ENCODE measurements at regions not wholly inside any gene's neighbourhood (a gene's known extent, or its start where the extent isn't known, plus 50 kb on each side); places are given as distances from the start of the nearest gene placed in this dataset.

GRCh38 chr13:109366525-109366924 is 419.9 kb downstream of the IRS2 start:
- intact Hi-C loops (cut with micrococcal nuclease) = no loop called here
- H3K9me2 ChIP-seq (ENCODE audit: insufficient read depth) = no peaks in the 10 kb centered on the region
- no peak overlapping the region for H2AFZ ChIP-seq (ENCODE audit: low read depth, low read length, poor library complexity, severe bottlenecking)
- TF ChIP-seq, protein P1, sequence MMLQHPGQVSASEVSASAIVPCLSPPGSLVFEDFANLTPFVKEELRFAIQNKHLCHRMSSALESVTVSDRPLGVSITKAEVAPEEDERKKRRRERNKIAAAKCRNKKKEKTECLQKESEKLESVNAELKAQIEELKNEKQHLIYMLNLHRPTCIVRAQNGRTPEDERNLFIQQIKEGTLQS (IDR thresholded peaks at IDR 0.05) = no peak
- TF ChIP-seq EZH2 (IDR thresholded peaks at IDR 0.05) (no peak), EGR1 (IDR thresholded peaks at IDR 0.05; ENCODE audit: low read depth) (no peak), FOSL1 (IDR thresholded peaks at IDR 0.05; ENCODE audit: low read depth) (no peak), SP1 (IDR thresholded peaks at IDR 0.05; ENCODE audit: low read depth) (no peak), POLR2A (IDR thresholded peaks at IDR 0.05; ENCODE audit: borderline replicate concordance, extremely low read depth, insufficient read depth, insufficient read length) (no peak), POLR2AphosphoS5 (IDR thresholded peaks at IDR 0.05; ENCODE audit: low read depth, low read length) (no peak), MAX (IDR thresholded peaks at IDR 0.05) (no peak), SRF (IDR thresholded peaks at IDR 0.05; ENCODE audit: low read depth) (no peak), RAD21 (IDR thresholded peaks at IDR 0.05; ENCODE audit: low read depth) (no peak), ZFX (IDR thresholded peaks at IDR 0.05) (no peak), CEBPB (IDR thresholded peaks at IDR 0.05; ENCODE audit: low read depth) (no peak), TCF7L2 (IDR thresholded peaks at IDR 0.05; ENCODE audit: borderline replicate concordance, extremely low read depth, insufficient read depth, insufficient read length) (no peak)
- TF ChIP-seq, protein P2, sequence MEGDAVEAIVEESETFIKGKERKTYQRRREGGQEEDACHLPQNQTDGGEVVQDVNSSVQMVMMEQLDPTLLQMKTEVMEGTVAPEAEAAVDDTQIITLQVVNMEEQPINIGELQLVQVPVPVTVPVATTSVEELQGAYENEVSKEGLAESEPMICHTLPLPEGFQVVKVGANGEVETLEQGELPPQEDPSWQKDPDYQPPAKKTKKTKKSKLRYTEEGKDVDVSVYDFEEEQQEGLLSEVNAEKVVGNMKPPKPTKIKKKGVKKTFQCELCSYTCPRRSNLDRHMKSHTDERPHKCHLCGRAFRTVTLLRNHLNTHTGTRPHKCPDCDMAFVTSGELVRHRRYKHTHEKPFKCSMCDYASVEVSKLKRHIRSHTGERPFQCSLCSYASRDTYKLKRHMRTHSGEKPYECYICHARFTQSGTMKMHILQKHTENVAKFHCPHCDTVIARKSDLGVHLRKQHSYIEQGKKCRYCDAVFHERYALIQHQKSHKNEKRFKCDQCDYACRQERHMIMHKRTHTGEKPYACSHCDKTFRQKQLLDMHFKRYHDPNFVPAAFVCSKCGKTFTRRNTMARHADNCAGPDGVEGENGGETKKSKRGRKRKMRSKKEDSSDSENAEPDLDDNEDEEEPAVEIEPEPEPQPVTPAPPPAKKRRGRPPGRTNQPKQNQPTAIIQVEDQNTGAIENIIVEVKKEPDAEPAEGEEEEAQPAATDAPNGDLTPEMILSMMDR (IDR thresholded peaks at IDR 0.05 in 2 of 3, conservative IDR thresholded peaks at IDR 0.05 in 1 of 3; ENCODE audit: borderline replicate concordance in 1 of 3, insufficient read depth in 1 of 3, low read depth in 2 of 3, low read length in 2 of 3) = no peak
- no peak overlapping the region for H3K4me3 ChIP-seq (replicated peaks in 1 of 2; ENCODE audit: low read depth in 1 of 2, low read length in 2 of 2)
- H3K27ac ChIP-seq (ENCODE audit: low read depth, low read length) = no peak overlapping the region
- H3K36me3 ChIP-seq (ENCODE audit: control insufficient read depth in 1 of 2, insufficient read depth in 2 of 2, low read length in 2 of 2) = no peaks in the 10 kb centered on the region
- CTCF ChIA-PET = no interaction called here
- H3K79me2 ChIP-seq (ENCODE audit: insufficient read depth, low read length) = no peaks in the 10 kb centered on the region
- H3K4me1 ChIP-seq (ENCODE audit: control insufficient read depth in 1 of 2, insufficient read depth in 2 of 2, low read length in 2 of 2) = no peaks in the 10 kb centered on the region
- DNase-seq (ENCODE audit: low read depth, low spot score) (no peak), ATAC-seq (no peak)
- peaks cover 0 to 5% of the 10 kb centered on the region in 2 experiments; a peak in 1 of 4 replicates for H3K9me3 ChIP-seq (ENCODE audit: control insufficient read depth in 1 of 2, insufficient read depth in 1 of 2, low read depth in 1 of 2, low read length in 2 of 2)
- H4K20me1 ChIP-seq (ENCODE audit: insufficient read depth) = no peaks in the 10 kb centered on the region
- H3K4me2 ChIP-seq (ENCODE audit: low read length) = no peak overlapping the region
- H3K9ac ChIP-seq (ENCODE audit: low read length) = no peak overlapping the region
- no TSS peak for BruUV-seq (replicated peaks)
- POLR2A ChIA-PET = no interaction called here
- H3K27me3 ChIP-seq (ENCODE audit: insufficient read depth, low read length) = no peaks in the 10 kb centered on the region
- RAD21 ChIA-PET (ENCODE audit: low non-redundant PET in 1 of 2, low total read pairs in 2 of 2, uncharacterized antibody in 2 of 2, unreplicated experiment in 2 of 2) = no interaction called here

Data from HCT116 (cell line).